Hepatocyte (in vitro differentiated cells): ENCODE measurements at regions not wholly inside any gene's neighbourhood (a gene's known extent, or its start where the extent isn't known, plus 50 kb on each side); places are given as distances from the start of the nearest gene placed in this dataset.

ENCODE experiments used
- DNase-seq: peaks from one replicate; pipeline ENCODE4 v3.0.0-alpha.2; 2016; ENCODE audit warnings: low spot score
- H2AFZ ChIP-seq: fragments of 200-600 bp; sonication (generic); 2 replicates; pipeline ENCODE4 v1.6.0; 2016; ENCODE audit warnings: antibody characterized with exemption, mild to moderate bottlenecking
- H3K27ac ChIP-seq: fragments of 200-600 bp; sonication (generic); 2 replicates; pipeline ENCODE4 v1.5.1; 2016; ENCODE audit warnings: mild to moderate bottlenecking
- H3K27me3 ChIP-seq: fragments of 200-600 bp; sonication (generic); 2 replicates; pipeline ENCODE4 v1.6.1; 2016
- H3K36me3 ChIP-seq: fragments of 200-600 bp; sonication (generic); replicated peaks from 2 replicates; pipeline ENCODE4 v1.5.1; 2016; ENCODE audit warnings: low read depth; ENCODE audit not compliant: insufficient read depth
- H3K4me1 ChIP-seq: fragments of 200-600 bp; sonication (generic); 2 replicates; pipeline ENCODE4 v1.5.1; 2016; ENCODE audit warnings: mild to moderate bottlenecking, moderate library complexity; ENCODE audit not compliant: insufficient read depth
- H3K4me2 ChIP-seq: fragments of 200-600 bp; sonication (generic); 2 replicates; pipeline ENCODE4 v1.6.0; 2016
- H3K4me3 ChIP-seq: fragments of 200-600 bp; sonication (generic); 2 replicates; pipeline ENCODE4 v1.5.1; 2016; ENCODE audit warnings: mild to moderate bottlenecking
- H3K79me2 ChIP-seq: fragments of 200-600 bp; sonication (generic); 2 replicates; pipeline ENCODE4 v1.6.0; 2017; ENCODE audit warnings: mild to moderate bottlenecking
- H3K9me2 ChIP-seq: fragments of 200-600 bp; sonication (generic); replicated peaks from 2 replicates; pipeline ENCODE4 v1.6.0; 2017; ENCODE audit warnings: mild to moderate bottlenecking; ENCODE audit not compliant: insufficient read depth
- H3K9me3 ChIP-seq: fragments of 200-600 bp; sonication (generic); 2 replicates; pipeline ENCODE4 v1.5.1; 2016; ENCODE audit warnings: low read depth, mild to moderate bottlenecking
- H4K20me1 ChIP-seq: fragments of 200-600 bp; sonication (generic); 2 replicates; pipeline ENCODE4 v1.6.0; 2016; ENCODE audit warnings: mild to moderate bottlenecking; ENCODE audit not compliant: insufficient read depth, poor library complexity, severe bottlenecking
- EZH2 ChIP-seq: fragments of 200-600 bp; sonication (generic); IDR thresholded peaks from 2 replicates; pipeline ENCODE4 v1.6.1; 2016; ENCODE audit warnings: antibody characterized with exemption, mild to moderate bottlenecking, borderline replicate concordance
- EZH2phosphoT487 ChIP-seq: fragments of 200-600 bp; sonication (generic); IDR thresholded peaks from one replicate; pipeline ENCODE4 v1.6.1; 2018; ENCODE audit warnings: antibody characterized with exemption, mild to moderate bottlenecking, low read depth, moderate library complexity; ENCODE audit not compliant: unreplicated experiment, severe bottlenecking
- WGBS: methylation state at CpG from one replicate; pipeline ENCODE4 v1.1.6; 2016; ENCODE audit warnings: low lambda C conversion rate; ENCODE audit errors: missing lambda C conversion rate; 5-methylcytosine and 5-hydroxymethylcytosine counted together
- TF ChIP-seq, protein P1 (sequence below): fragments of 200-600 bp; sonication (generic); IDR thresholded peaks from 2 replicates; pipeline ENCODE4 v1.5.1; 2016; ENCODE audit warnings: antibody characterized with exemption, mild to moderate bottlenecking; ENCODE audit not compliant: poor library complexity

GRCh38 chr11:27795955-27796861, 96.0 kb upstream of the BDNF start:
- peak; percentile 41 for DNase-seq
- Histone ChIP-seq H3K79me2 (no peaks in the 10 kb centered on the region), H3K4me1 (no peaks in the 10 kb centered on the region), H3K27me3 (no peaks in the 10 kb centered on the region), H3K9me2 (no peaks in the 10 kb centered on the region), H3K4me3 (no peak overlapping the region), H2AFZ (peak overlapping the region; percentile 3), H3K27ac (peak overlapping the region; percentile 53), H3K9me3 (no peaks in the 10 kb centered on the region), H4K20me1 (no peaks in the 10 kb centered on the region), H3K4me2 (peak overlapping the region; percentile 60), H3K36me3 (no peaks in the 10 kb centered on the region)
- WGBS: 11% methylated on average over 9 of the region's 9 CpGs
- TF ChIP-seq EZH2phosphoT487 (no peak), EZH2 (no peak)
- TF ChIP-seq, protein P1, sequence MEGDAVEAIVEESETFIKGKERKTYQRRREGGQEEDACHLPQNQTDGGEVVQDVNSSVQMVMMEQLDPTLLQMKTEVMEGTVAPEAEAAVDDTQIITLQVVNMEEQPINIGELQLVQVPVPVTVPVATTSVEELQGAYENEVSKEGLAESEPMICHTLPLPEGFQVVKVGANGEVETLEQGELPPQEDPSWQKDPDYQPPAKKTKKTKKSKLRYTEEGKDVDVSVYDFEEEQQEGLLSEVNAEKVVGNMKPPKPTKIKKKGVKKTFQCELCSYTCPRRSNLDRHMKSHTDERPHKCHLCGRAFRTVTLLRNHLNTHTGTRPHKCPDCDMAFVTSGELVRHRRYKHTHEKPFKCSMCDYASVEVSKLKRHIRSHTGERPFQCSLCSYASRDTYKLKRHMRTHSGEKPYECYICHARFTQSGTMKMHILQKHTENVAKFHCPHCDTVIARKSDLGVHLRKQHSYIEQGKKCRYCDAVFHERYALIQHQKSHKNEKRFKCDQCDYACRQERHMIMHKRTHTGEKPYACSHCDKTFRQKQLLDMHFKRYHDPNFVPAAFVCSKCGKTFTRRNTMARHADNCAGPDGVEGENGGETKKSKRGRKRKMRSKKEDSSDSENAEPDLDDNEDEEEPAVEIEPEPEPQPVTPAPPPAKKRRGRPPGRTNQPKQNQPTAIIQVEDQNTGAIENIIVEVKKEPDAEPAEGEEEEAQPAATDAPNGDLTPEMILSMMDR: no peak

DNA sequence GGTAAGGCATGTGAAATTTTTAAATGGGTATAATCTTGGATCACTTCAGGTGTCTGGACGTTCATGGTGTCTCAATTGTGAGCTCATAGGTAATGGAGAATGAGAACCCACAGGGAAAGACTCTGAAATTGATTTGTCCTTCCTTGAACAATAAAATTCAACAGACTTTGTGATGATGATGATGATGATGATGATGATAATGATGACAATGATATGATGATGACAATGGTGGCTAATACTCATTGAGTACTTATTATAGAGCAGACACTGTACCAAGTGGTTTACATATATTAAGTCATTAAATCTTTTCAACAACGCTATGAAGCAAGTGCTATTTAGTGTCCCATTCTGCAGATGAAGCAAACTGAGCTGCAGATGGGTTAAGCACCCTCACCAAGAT, 86.6 kb upstream of the BDNF start:
- TF ChIP-seq, protein P1: no peak
- no peak for TF ChIP-seq EZH2phosphoT487
- TF ChIP-seq EZH2: no peak

GRCh38 chr11:27786331-27786730, 86.1 kb upstream of the BDNF start:
- no peaks in the 10 kb centered on the region for H3K27me3 ChIP-seq
- no peaks in the 10 kb centered on the region for H3K9me2 ChIP-seq
- no peak for DNase-seq
- WGBS: 88% methylated on average over 2 of the region's 2 CpGs
- H3K4me3 ChIP-seq: no peak overlapping the region
- H2AFZ ChIP-seq: no peak overlapping the region
- H3K79me2 ChIP-seq: no peaks in the 10 kb centered on the region
- no peaks in the 10 kb centered on the region for H4K20me1 ChIP-seq
- no peak overlapping the region for H3K4me2 ChIP-seq
- H3K9me3 ChIP-seq: no peaks in the 10 kb centered on the region
- no peaks in the 10 kb centered on the region for H3K4me1 ChIP-seq
- TF ChIP-seq EZH2 (no peak), EZH2phosphoT487 (no peak)
- TF ChIP-seq, protein P1: no peak
- H3K36me3 ChIP-seq: no peaks in the 10 kb centered on the region
- H3K27ac ChIP-seq: no peak overlapping the region

More for the DNA sequence above, 86.6 kb upstream of the BDNF start:
- 96% methylated on average over 2 of the region's 2 CpGs for WGBS
- no peak overlapping the region for H3K4me3 ChIP-seq
- H2AFZ ChIP-seq: no peak overlapping the region
- H4K20me1 ChIP-seq: no peaks in the 10 kb centered on the region
- no peaks in the 10 kb centered on the region for H3K36me3 ChIP-seq
- no peaks in the 10 kb centered on the region for H3K79me2 ChIP-seq
- H3K27me3 ChIP-seq: no peaks in the 10 kb centered on the region
- H3K4me2 ChIP-seq: no peak overlapping the region
- H3K27ac ChIP-seq: no peak overlapping the region
- H3K4me1 ChIP-seq: no peaks in the 10 kb centered on the region
- H3K9me2 ChIP-seq: no peaks in the 10 kb centered on the region
- H3K9me3 ChIP-seq: no peaks in the 10 kb centered on the region
- no peak for DNase-seq
